ENCODE measurements at regions not wholly inside any gene's neighbourhood (a gene's known extent, or its start where the extent isn't known, plus 50 kb on each side); places are given as distances from the start of the nearest gene placed in this dataset.

GRCh38 chr12:103093499-103094106, 136.1 kb downstream of the ASCL1 start:
- no peak for DNase-seq

- DNase-seq, result no peak
These were observed 140.0 kb downstream of the ASCL1 start for GRCh38 chr12:103097496-103097895.

GRCh38 chr12:103100257-103100831, 142.9 kb downstream of the ASCL1 start:
- no peak for DNase-seq

GRCh38 chr12:103102225-103102744, 144.8 kb downstream of the ASCL1 start:
- DNase-seq, result no peak

- no peak for DNase-seq
These were observed 148.6 kb downstream of the ASCL1 start for GRCh38 chr12:103105971-103106597.

GRCh38 chr12:103109861-103110260, 152.4 kb downstream of the ASCL1 start:
- no peak for DNase-seq

GRCh38 chr12:103114296-103115055, 157.0 kb downstream of the ASCL1 start:
- DNase-seq, result no peak

GRCh38 chr12:103128862-103129501, 171.5 kb downstream of the ASCL1 start:
- DNase-seq, result no peak

GRCh38 chr12:103130564-103130963, 173.1 kb downstream of the ASCL1 start:
- no peak for DNase-seq

- no peak for DNase-seq
These were observed 181.1 kb downstream of the ASCL1 start for GRCh38 chr12:103138538-103138937.

- no peak for DNase-seq
These were observed 182.4 kb downstream of the ASCL1 start for GRCh38 chr12:103139876-103140275.

- no peak for DNase-seq
These were observed 182.8 kb downstream of the ASCL1 start for GRCh38 chr12:103140286-103140685.

GRCh38 chr12:103144278-103144677, 186.8 kb downstream of the ASCL1 start:
- no peak for DNase-seq

- no peak for DNase-seq
These were observed 203.1 kb downstream of the ASCL1 start for GRCh38 chr12:103160622-103161021.

GRCh38 chr12:103161582-103162362, 204.3 kb downstream of the ASCL1 start:
- DNase-seq, result no peak

- no peak for DNase-seq
These were observed 209.5 kb downstream of the ASCL1 start for GRCh38 chr12:103166949-103167348.

GRCh38 chr12:103172447-103173112, 215.1 kb downstream of the ASCL1 start:
- no peak for DNase-seq

GRCh38 chr12:103175625-103176024, 218.2 kb downstream of the ASCL1 start:
- DNase-seq, result no peak

GRCh38 chr12:103177639-103178255, 220.3 kb downstream of the ASCL1 start:
- peak in 1 of 51 donors; percentile 0 for DNase-seq

Measured in hypothalamus (tissue), 51 donors.